Hepatocyte (in vitro differentiated cells): ENCODE measurements at regions not wholly inside any gene's neighbourhood (a gene's known extent, or its start where the extent isn't known, plus 50 kb on each side); places are given as distances from the start of the nearest gene placed in this dataset.

Source experiments
- EZH2 ChIP-seq: fragments of 200-600 bp; sonication (generic); IDR thresholded peaks from 2 replicates; pipeline ENCODE4 v1.6.1; 2016; ENCODE audit warnings: antibody characterized with exemption, mild to moderate bottlenecking, borderline replicate concordance
- TF ChIP-seq, protein P1 (sequence below): fragments of 200-600 bp; sonication (generic); IDR thresholded peaks from 2 replicates; pipeline ENCODE4 v1.5.1; 2016; ENCODE audit warnings: antibody characterized with exemption, mild to moderate bottlenecking; ENCODE audit not compliant: poor library complexity

DNA sequence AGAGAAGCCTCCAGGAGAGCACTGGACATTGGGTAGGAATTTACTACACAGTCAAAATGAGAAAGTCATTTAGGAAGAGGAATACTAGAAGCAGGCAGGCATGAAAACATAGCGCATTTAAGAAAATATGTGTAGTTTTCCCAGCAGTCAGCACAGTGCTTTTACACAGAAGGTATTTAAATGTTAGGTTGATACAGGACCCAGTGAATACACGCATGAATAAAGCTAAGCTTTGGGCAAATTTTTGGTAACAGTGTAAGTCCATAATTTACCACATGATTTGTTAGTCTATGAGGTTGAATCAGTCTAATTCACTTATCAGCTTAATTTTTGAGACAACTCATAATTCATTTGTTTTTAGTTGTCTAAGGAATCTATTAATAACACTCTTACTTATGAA is 421.7 kb upstream of the CDH20 start:
- TF ChIP-seq EZH2 = no peak
- TF ChIP-seq, protein P1, sequence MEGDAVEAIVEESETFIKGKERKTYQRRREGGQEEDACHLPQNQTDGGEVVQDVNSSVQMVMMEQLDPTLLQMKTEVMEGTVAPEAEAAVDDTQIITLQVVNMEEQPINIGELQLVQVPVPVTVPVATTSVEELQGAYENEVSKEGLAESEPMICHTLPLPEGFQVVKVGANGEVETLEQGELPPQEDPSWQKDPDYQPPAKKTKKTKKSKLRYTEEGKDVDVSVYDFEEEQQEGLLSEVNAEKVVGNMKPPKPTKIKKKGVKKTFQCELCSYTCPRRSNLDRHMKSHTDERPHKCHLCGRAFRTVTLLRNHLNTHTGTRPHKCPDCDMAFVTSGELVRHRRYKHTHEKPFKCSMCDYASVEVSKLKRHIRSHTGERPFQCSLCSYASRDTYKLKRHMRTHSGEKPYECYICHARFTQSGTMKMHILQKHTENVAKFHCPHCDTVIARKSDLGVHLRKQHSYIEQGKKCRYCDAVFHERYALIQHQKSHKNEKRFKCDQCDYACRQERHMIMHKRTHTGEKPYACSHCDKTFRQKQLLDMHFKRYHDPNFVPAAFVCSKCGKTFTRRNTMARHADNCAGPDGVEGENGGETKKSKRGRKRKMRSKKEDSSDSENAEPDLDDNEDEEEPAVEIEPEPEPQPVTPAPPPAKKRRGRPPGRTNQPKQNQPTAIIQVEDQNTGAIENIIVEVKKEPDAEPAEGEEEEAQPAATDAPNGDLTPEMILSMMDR = no peak
